HepG2 (cell line): ENCODE measurements at regions not wholly inside any gene's neighbourhood (a gene's known extent, or its start where the extent isn't known, plus 50 kb on each side); places are given as distances from the start of the nearest gene placed in this dataset.

ENCODE experiments used
- ATAC-seq: fragments of 200-7000 bp; cut with Tn5 transposase; 3 replicates; pipeline ENCODE4 v1.9.1; 2020; ENCODE audit warnings: mild to moderate bottlenecking, moderate library complexity
- BruUV-seq: library from RNA; stranded (reverse); fragments of 400-500 nt; replicated peaks from 2 replicates; lab custom pipeline; 2021; lab: Mats Ljungman, UMichigan
- CTCF ChIA-PET: fragments of 300-600 bp; formaldehyde crosslinking; extraction: SDS; loops from one replicate; lab custom pipeline; 2021; ENCODE audit warnings: low total read pairs, inconsistent platforms, low intra/inter-chr PET ratio; lab: Yijun Ruan, JAX
- POLR2A ChIA-PET: fragments of 350-600 bp; sonication (Branson Sonifier 250); formaldehyde crosslinking; loops from one replicate; lab custom pipeline; 2020; ENCODE audit warnings: antibody characterized with exemption, inconsistent platforms; lab: Yijun Ruan, JAX
- DNase-seq: peaks from one replicate; pipeline ENCODE4 v3.0.0-alpha.2; 2015; ENCODE audit warnings: low spot score
- FAIRE-seq: peaks from 3 replicates; lab custom pipeline; 2011; peaks lifted over from hg19 to GRCh38; lab: Jason Lieb, UNC
- H2AFZ ChIP-seq: one replicate; pipeline ENCODE4 v1.6.1; 2011; ENCODE audit warnings: low read length, inconsistent platforms
- H3K27ac ChIP-seq: fragments of 300-600 bp; 3 replicates; pipeline ENCODE4 v1.8.0; 2011; ENCODE audit warnings: mixed run types, mild to moderate bottlenecking, mixed read lengths, low read length, inconsistent platforms; ENCODE audit not compliant: insufficient read depth; ENCODE audit errors: extremely low read length
- H3K27me3 ChIP-seq, 2 experiments: fragments of 200-600 bp in 1 of 2; 2 replicates in 1 of 2; 3 replicates in 1 of 2; pipeline versions ENCODE4 v1.6.0 to v1.8.0; 2011; ENCODE audit warnings: low read length in 2 of 2, mild to moderate bottlenecking in 2 of 2, moderate library complexity in 2 of 2, inconsistent platforms in 1 of 2; ENCODE audit not compliant: insufficient read depth in 2 of 2, control insufficient read depth in 1 of 2
- H3K36me3 ChIP-seq, 2 experiments: fragments of 200-600 bp in 1 of 2; replicated peaks in 1 of 2; 2 replicates in 1 of 2; 3 replicates in 1 of 2; pipeline versions ENCODE4 v1.5.1 to v1.8.0; 2011; ENCODE audit warnings: low read length in 2 of 2, inconsistent platforms in 1 of 2; ENCODE audit not compliant: insufficient read depth in 2 of 2, control insufficient read depth in 1 of 2
- H3K4me1 ChIP-seq: 2 replicates; pipeline ENCODE4 v1.5.1; 2012; ENCODE audit warnings: low read length, inconsistent platforms; ENCODE audit not compliant: insufficient read depth
- H3K4me2 ChIP-seq: 2 replicates; pipeline ENCODE4 v1.6.0; 2011; ENCODE audit warnings: low read depth, low read length, inconsistent platforms
- H3K4me3 ChIP-seq, 3 experiments: fragments of 200-600 bp in 1 of 3; sonication (generic), shearing (Covaris generic) in 1 of 3; replicated peaks in 1 of 3; 2 replicates each; pipeline ENCODE4 v1.5.1; 2011 to 2016; ENCODE audit warnings: low read length in 3 of 3, inconsistent platforms in 2 of 3, low read depth in 2 of 3, mild to moderate bottlenecking in 2 of 3, control low read depth in 1 of 3, mixed read lengths in 1 of 3; ENCODE audit not compliant: insufficient read depth in 1 of 3
- H3K79me2 ChIP-seq: one replicate; pipeline ENCODE4 v1.6.1; 2011; ENCODE audit warnings: low read length, inconsistent platforms; ENCODE audit not compliant: insufficient read depth
- H3K9ac ChIP-seq: 2 replicates; pipeline ENCODE4 v1.6.0; 2011; ENCODE audit warnings: mild to moderate bottlenecking, low read depth, low read length, inconsistent platforms; ENCODE audit not compliant: insufficient read depth
- H3K9me3 ChIP-seq: 2 replicates; pipeline ENCODE4 v1.5.1; 2012; ENCODE audit warnings: mild to moderate bottlenecking, low read length
- H4K20me1 ChIP-seq: 2 replicates; pipeline ENCODE4 v1.6.0; 2011; ENCODE audit warnings: inconsistent platforms, mild to moderate bottlenecking, low read length, moderate library complexity; ENCODE audit not compliant: insufficient read depth
- ATM ChIP-seq: fragments of 450-650 bp; IDR thresholded peaks from 2 replicates; pipeline ENCODE4 v1.7.1; 2017; ENCODE audit warnings: mild to moderate bottlenecking, borderline replicate concordance
- HMG20B ChIP-seq: conservative IDR thresholded peaks from 2 replicates; pipeline ENCODE4 v1.6.1; 2016; ENCODE audit warnings: missing genetic modification reagents, missing compliant biosample characterization
- JARID2 ChIP-seq: sonication (generic); formaldehyde crosslinking; IDR thresholded peaks from 2 replicates; pipeline ENCODE4 v1.8.1; 2023; ENCODE audit warnings: missing genetic modification reagents, inconsistent platforms; ENCODE audit not compliant: insufficient replicate concordance
- MTF1 ChIP-seq: sonication (generic); formaldehyde crosslinking; IDR thresholded peaks from 2 replicates; pipeline ENCODE4 v1.5.0; 2020; ENCODE audit warnings: missing genetic modification reagents
- RFXANK ChIP-seq: IDR thresholded peaks from 2 replicates; pipeline ENCODE4 v1.6.1; 2016
- ZFP1 ChIP-seq: IDR thresholded peaks from 2 replicates; pipeline ENCODE4 v1.6.1; 2016
- ZNF205 ChIP-seq: IDR thresholded peaks from 2 replicates; pipeline ENCODE4 v1.6.1; 2018; ENCODE audit warnings: missing biosample characterization, missing genetic modification reagents
- ZNF207 ChIP-seq: fragments of 450-650 bp; IDR thresholded peaks from 2 replicates; pipeline ENCODE4 v1.6.1; 2016; ENCODE audit warnings: antibody characterized with exemption, borderline replicate concordance
- ZNF230 ChIP-seq: sonication (generic); formaldehyde crosslinking; IDR thresholded peaks from 2 replicates; pipeline ENCODE4 v1.4.0; 2020; ENCODE audit warnings: mild to moderate bottlenecking, missing genetic modification reagents
- ZNF235 ChIP-seq: sonication (generic); formaldehyde crosslinking; IDR thresholded peaks from 2 replicates; pipeline ENCODE4 v1.8.1; 2023; ENCODE audit warnings: mild to moderate bottlenecking, missing genetic modification reagents, borderline replicate concordance
- ZNF431 ChIP-seq: sonication (generic); formaldehyde crosslinking; IDR thresholded peaks from 2 replicates; pipeline ENCODE4 v1.9.0; 2022; ENCODE audit warnings: missing genetic modification reagents, low read depth, mild to moderate bottlenecking, borderline replicate concordance
- ZNF724P ChIP-seq: sonication (generic); formaldehyde crosslinking; IDR thresholded peaks from 2 replicates; pipeline ENCODE4 v1.8.0; 2022; ENCODE audit warnings: missing genetic modification reagents, borderline replicate concordance
- ZNF841 ChIP-seq: sonication (generic); formaldehyde crosslinking; IDR thresholded peaks from 2 replicates; pipeline ENCODE4 v1.8.1; 2023; ENCODE audit warnings: missing genetic modification reagents, borderline replicate concordance
- WGBS: methylation state at CpG from one replicate; pipeline ENCODE4 v1.1.6; 2017; ENCODE audit warnings: low lambda C conversion rate; 5-methylcytosine and 5-hydroxymethylcytosine counted together
- in situ Hi-C: cut with HindIII; loops from 2 replicates; pipeline ENCODE4 v1.10.0; 2017; ENCODE audit warnings: low pct_unique_long_range_greater_than_20kb; ENCODE audit not compliant: extremely low pct_ligation_motif_present
- intact Hi-C: fragments of 100-400 bp; cut with micrococcal nuclease; formaldehyde crosslinking; loops from one replicate; pipeline ENCODE4 v1.10.0; 2022; ENCODE audit not compliant: unreplicated experiment
- TF ChIP-seq, protein P1 (sequence below): sonication (generic); formaldehyde crosslinking; IDR thresholded peaks from 2 replicates; pipeline ENCODE4 v1.4.0; 2020; ENCODE audit warnings: missing genetic modification reagents
- TF ChIP-seq, protein P2 (sequence below): sonication (generic); formaldehyde crosslinking; IDR thresholded peaks from 2 replicates; pipeline ENCODE4 v1.5.0; 2020; ENCODE audit warnings: missing genetic modification reagents

DNA sequence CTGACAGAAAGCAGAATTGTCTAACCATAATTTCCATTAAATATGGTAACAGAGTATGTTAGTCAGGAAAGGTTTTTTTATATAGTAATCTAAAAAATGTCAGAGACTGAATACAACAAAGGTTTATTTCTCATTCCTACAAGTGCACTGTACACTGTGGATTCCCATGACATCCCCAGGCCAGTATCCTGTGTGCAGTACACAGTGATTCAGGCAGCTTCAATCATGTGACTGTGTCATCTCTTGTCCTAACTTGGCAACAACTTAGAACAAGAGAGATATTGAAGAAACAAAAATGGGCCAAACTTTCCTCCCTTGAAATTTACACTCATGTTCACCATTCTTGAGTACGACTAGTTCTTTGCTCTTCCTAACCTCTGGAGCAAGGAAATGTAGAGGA, 189.8 kb upstream of the SEMA3A start:
- no peak for TF ChIP-seq ZNF724P (CRISPR knock-in tag)
- no peak for TF ChIP-seq MTF1
- no peak for TF ChIP-seq ZNF841 (CRISPR knock-in tag)
- no peak for TF ChIP-seq ATM
- TF ChIP-seq RFXANK (CRISPR knock-in tag): no peak
- no peak for TF ChIP-seq ZFP1 (CRISPR knock-in tag)
- no peak for TF ChIP-seq JARID2 (CRISPR knock-in tag)
- TF ChIP-seq ZNF207: no peak
- TF ChIP-seq, all 625 proteins: peak for 0
- no peaks in the 10 kb centered on the region for H3K4me1 ChIP-seq
- H3K27me3 ChIP-seq: no peaks in the 10 kb centered on the region
- POLR2A ChIA-PET: no interaction called here
- H2AFZ ChIP-seq: no peak overlapping the region
- no peak overlapping the region for H3K9ac ChIP-seq
- DNase-seq (no peak), FAIRE-seq (no peak), ATAC-seq (no peak)
- H3K79me2 ChIP-seq: no peaks in the 10 kb centered on the region
- H3K36me3 ChIP-seq: no peaks in the 10 kb centered on the region
- 18% methylated on average over 1 of the region's 1 CpG for WGBS
- no peak overlapping the region for H3K4me3 ChIP-seq
- CTCF ChIA-PET: no interaction called here
- in situ Hi-C loops (no loop called here), intact Hi-C loops (no loop called here)
- BruUV-seq: no TSS peak
- no peaks in the 10 kb centered on the region for H4K20me1 ChIP-seq
- no peak overlapping the region for H3K4me2 ChIP-seq
- no peaks in the 10 kb centered on the region for H3K9me3 ChIP-seq
- no peak overlapping the region for H3K27ac ChIP-seq

DNA sequence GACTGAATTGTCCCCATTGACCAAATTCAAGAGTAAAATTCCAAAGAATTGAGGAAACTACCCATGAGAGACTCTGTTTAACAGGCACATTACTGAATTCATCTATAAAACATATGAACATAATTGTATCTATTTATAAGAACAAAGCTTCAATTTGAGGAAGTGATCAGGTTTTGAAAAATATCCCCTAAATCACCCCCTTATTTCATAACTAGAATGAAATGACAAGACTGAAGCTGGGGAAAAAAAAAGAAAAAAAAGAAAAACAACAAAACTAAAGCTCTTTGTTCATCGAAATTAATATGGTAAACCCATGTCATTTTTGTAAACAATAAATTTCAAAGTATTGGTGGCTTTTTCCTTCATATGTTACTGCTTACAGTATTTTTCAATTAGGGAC, 184.9 kb upstream of the SEMA3A start:
- no peak for ATAC-seq
- no peak overlapping the region for H3K4me2 ChIP-seq
- no peaks in the 10 kb centered on the region for H4K20me1 ChIP-seq
- H3K9ac ChIP-seq: no peak overlapping the region
- no peak overlapping the region for H2AFZ ChIP-seq
- no peaks in the 10 kb centered on the region for H3K4me1 ChIP-seq
- 0% methylated on average over 1 of the region's 1 CpG for WGBS
- H3K27me3 ChIP-seq: no peaks in the 10 kb centered on the region
- H3K79me2 ChIP-seq: no peaks in the 10 kb centered on the region
- ChIA-PET CTCF (no interaction called here), POLR2A (no interaction called here)
- H3K9me3 ChIP-seq: no peaks in the 10 kb centered on the region
- no peak overlapping the region for H3K4me3 ChIP-seq
- H3K36me3 ChIP-seq: no peaks in the 10 kb centered on the region
- DNase-seq: no peak
- intact Hi-C loops (no loop called here), in situ Hi-C loops (no loop called here)
- BruUV-seq: no TSS peak
- no peak overlapping the region for H3K27ac ChIP-seq
- no peak for FAIRE-seq
- TF ChIP-seq ZNF205 (CRISPR knock-in tag) (no peak), HMG20B (no peak), ZNF235 (CRISPR knock-in tag) (no peak), ZNF230 (CRISPR knock-in tag) (no peak), ZNF431 (CRISPR knock-in tag) (no peak)
- TF ChIP-seq, protein P1, sequence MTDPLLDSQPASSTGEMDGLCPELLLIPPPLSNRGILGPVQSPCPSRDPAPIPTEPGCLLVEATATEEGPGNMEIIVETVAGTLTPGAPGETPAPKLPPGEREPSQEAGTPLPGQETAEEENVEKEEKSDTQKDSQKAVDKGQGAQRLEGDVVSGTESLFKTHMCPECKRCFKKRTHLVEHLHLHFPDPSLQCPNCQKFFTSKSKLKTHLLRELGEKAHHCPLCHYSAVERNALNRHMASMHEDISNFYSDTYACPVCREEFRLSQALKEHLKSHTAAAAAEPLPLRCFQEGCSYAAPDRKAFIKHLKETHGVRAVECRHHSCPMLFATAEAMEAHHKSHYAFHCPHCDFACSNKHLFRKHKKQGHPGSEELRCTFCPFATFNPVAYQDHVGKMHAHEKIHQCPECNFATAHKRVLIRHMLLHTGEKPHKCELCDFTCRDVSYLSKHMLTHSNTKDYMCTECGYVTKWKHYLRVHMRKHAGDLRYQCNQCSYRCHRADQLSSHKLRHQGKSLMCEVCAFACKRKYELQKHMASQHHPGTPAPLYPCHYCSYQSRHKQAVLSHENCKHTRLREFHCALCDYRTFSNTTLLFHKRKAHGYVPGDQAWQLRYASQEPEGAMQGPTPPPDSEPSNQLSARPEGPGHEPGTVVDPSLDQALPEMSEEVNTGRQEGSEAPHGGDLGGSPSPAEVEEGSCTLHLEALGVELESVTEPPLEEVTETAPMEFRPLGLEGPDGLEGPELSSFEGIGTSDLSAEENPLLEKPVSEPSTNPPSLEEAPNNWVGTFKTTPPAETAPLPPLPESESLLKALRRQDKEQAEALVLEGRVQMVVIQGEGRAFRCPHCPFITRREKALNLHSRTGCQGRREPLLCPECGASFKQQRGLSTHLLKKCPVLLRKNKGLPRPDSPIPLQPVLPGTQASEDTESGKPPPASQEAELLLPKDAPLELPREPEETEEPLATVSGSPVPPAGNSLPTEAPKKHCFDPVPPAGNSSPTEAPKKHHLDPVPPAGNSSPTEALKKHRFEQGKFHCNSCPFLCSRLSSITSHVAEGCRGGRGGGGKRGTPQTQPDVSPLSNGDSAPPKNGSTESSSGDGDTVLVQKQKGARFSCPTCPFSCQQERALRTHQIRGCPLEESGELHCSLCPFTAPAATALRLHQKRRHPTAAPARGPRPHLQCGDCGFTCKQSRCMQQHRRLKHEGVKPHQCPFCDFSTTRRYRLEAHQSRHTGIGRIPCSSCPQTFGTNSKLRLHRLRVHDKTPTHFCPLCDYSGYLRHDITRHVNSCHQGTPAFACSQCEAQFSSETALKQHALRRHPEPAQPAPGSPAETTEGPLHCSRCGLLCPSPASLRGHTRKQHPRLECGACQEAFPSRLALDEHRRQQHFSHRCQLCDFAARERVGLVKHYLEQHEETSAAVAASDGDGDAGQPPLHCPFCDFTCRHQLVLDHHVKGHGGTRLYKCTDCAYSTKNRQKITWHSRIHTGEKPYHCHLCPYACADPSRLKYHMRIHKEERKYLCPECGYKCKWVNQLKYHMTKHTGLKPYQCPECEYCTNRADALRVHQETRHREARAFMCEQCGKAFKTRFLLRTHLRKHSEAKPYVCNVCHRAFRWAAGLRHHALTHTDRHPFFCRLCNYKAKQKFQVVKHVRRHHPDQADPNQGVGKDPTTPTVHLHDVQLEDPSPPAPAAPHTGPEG (CRISPR knock-in tag): no peak
- TF ChIP-seq, protein P2, sequence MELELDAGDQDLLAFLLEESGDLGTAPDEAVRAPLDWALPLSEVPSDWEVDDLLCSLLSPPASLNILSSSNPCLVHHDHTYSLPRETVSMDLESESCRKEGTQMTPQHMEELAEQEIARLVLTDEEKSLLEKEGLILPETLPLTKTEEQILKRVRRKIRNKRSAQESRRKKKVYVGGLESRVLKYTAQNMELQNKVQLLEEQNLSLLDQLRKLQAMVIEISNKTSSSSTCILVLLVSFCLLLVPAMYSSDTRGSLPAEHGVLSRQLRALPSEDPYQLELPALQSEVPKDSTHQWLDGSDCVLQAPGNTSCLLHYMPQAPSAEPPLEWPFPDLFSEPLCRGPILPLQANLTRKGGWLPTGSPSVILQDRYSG (CRISPR knock-in tag): no peak
